IPS-20b (cell line): ENCODE measurements at regions not wholly inside any gene's neighbourhood (a gene's known extent, or its start where the extent isn't known, plus 50 kb on each side); places are given as distances from the start of the nearest gene placed in this dataset.

Source experiments
- H3K27ac ChIP-seq: one replicate; pipeline ENCODE4 v1.5.1; 2013; ENCODE audit warnings: low read length
- H3K27me3 ChIP-seq: 2 replicates; pipeline ENCODE4 v1.6.1; 2013; ENCODE audit warnings: mild to moderate bottlenecking, low read length, inconsistent platforms; ENCODE audit not compliant: insufficient read depth
- H3K36me3 ChIP-seq: 2 replicates; pipeline ENCODE4 v1.6.1; 2013; ENCODE audit warnings: low read depth, mild to moderate bottlenecking, inconsistent platforms, low read length, moderate library complexity; ENCODE audit not compliant: insufficient read depth
- H3K4me1 ChIP-seq: 2 replicates; pipeline ENCODE4 v1.6.1; 2013; ENCODE audit warnings: mild to moderate bottlenecking, control low read depth, inconsistent platforms, low read length, moderate library complexity; ENCODE audit not compliant: insufficient read depth
- H3K4me3 ChIP-seq: 2 replicates; pipeline ENCODE4 v1.5.1; 2013; ENCODE audit warnings: mild to moderate bottlenecking, low read length, inconsistent platforms
- H3K9ac ChIP-seq: 2 replicates; pipeline ENCODE4 v1.6.1; 2013; ENCODE audit warnings: low read depth, mild to moderate bottlenecking, inconsistent platforms, low read length, moderate library complexity
- H3K9me3 ChIP-seq: 2 replicates; pipeline ENCODE4 v1.6.1; 2013; ENCODE audit warnings: mild to moderate bottlenecking, low read depth, low read length, inconsistent platforms; ENCODE audit not compliant: insufficient read depth

- no peak overlapping the region for H3K9ac ChIP-seq
Measured at GRCh38 chr10:33749790-33750189, 415.3 kb upstream of the NRP1 start.

GRCh38 chr10:33749067-33749735 lies 414.7 kb upstream of the NRP1 start:
- no peaks in the 10 kb centered on the region for H3K36me3 ChIP-seq
- no peak overlapping the region for H3K4me3 ChIP-seq
- H3K9me3 ChIP-seq: no peaks in the 10 kb centered on the region
- no peaks in the 10 kb centered on the region for H3K27me3 ChIP-seq
- H3K27ac ChIP-seq: no peak overlapping the region
- H3K9ac ChIP-seq: no peak overlapping the region
- no peaks in the 10 kb centered on the region for H3K4me1 ChIP-seq

More at GRCh38 chr10:33749790-33750189, 415.3 kb upstream of the NRP1 start:
- H3K4me3 ChIP-seq: no peak overlapping the region
- no peaks in the 10 kb centered on the region for H3K36me3 ChIP-seq
- H3K4me1 ChIP-seq: no peaks in the 10 kb centered on the region
- no peaks in the 10 kb centered on the region for H3K9me3 ChIP-seq
- H3K27me3 ChIP-seq: no peaks in the 10 kb centered on the region
- H3K27ac ChIP-seq: no peak overlapping the region

GRCh38 chr10:33746836-33747268 lies 412.4 kb upstream of the NRP1 start:
- H3K27ac ChIP-seq: no peak overlapping the region
- H3K4me3 ChIP-seq: no peak overlapping the region
- no peaks in the 10 kb centered on the region for H3K36me3 ChIP-seq
- H3K4me1 ChIP-seq: no peaks in the 10 kb centered on the region
- no peaks in the 10 kb centered on the region for H3K9me3 ChIP-seq
- H3K27me3 ChIP-seq: no peaks in the 10 kb centered on the region
- no peak overlapping the region for H3K9ac ChIP-seq

- no peak overlapping the region for H3K27ac ChIP-seq
- H3K9me3 ChIP-seq: no peaks in the 10 kb centered on the region
- H3K4me3 ChIP-seq: no peak overlapping the region
- no peaks in the 10 kb centered on the region for H3K4me1 ChIP-seq
- no peak overlapping the region for H3K9ac ChIP-seq
- no peaks in the 10 kb centered on the region for H3K27me3 ChIP-seq
- no peaks in the 10 kb centered on the region for H3K36me3 ChIP-seq
Measured at GRCh38 chr10:33746186-33746585, 411.7 kb upstream of the NRP1 start.

- Histone ChIP-seq H3K36me3 (no peaks in the 10 kb centered on the region), H3K4me1 (no peaks in the 10 kb centered on the region), H3K9me3 (no peaks in the 10 kb centered on the region), H3K4me3 (no peak overlapping the region), H3K27me3 (no peaks in the 10 kb centered on the region), H3K9ac (no peak overlapping the region), H3K27ac (no peak overlapping the region)
Measured at GRCh38 chr10:33743429-33743857, 409.0 kb upstream of the NRP1 start.

GRCh38 chr10:33739031-33739430 lies 404.6 kb upstream of the NRP1 start:
- Histone ChIP-seq H3K9ac (no peak overlapping the region), H3K9me3 (no peaks in the 10 kb centered on the region), H3K27me3 (no peaks in the 10 kb centered on the region), H3K4me3 (no peak overlapping the region), H3K27ac (no peak overlapping the region), H3K36me3 (no peaks in the 10 kb centered on the region), H3K4me1 (no peaks in the 10 kb centered on the region)

- Histone ChIP-seq H3K27me3 (no peaks in the 10 kb centered on the region; the same call in 1 of the 2 replicates), H3K4me1 (no peaks in the 10 kb centered on the region), H3K9ac (no peak overlapping the region), H3K27ac (no peak overlapping the region), H3K9me3 (no peaks in the 10 kb centered on the region), H3K4me3 (no peak overlapping the region), H3K36me3 (no peaks in the 10 kb centered on the region)
Measured at GRCh38 chr10:33735464-33735923, 401.0 kb upstream of the NRP1 start.

- no peak overlapping the region for H3K4me3 ChIP-seq
- no peaks in the 10 kb centered on the region for H3K9me3 ChIP-seq
- H3K4me1 ChIP-seq: no peaks in the 10 kb centered on the region
- H3K27me3 ChIP-seq: no peaks in the 10 kb centered on the region; the same call in 1 of the 2 replicates
- no peaks in the 10 kb centered on the region for H3K36me3 ChIP-seq
- H3K27ac ChIP-seq: no peak overlapping the region
- H3K9ac ChIP-seq: no peak overlapping the region
Measured at GRCh38 chr10:33734393-33735155, 400.1 kb upstream of the NRP1 start.

- Histone ChIP-seq H3K36me3 (no peaks in the 10 kb centered on the region), H3K9me3 (no peaks in the 10 kb centered on the region), H3K27me3 (no peaks in the 10 kb centered on the region; the same call in 1 of the 2 replicates), H3K4me1 (no peaks in the 10 kb centered on the region), H3K4me3 (no peak overlapping the region), H3K27ac (no peak overlapping the region), H3K9ac (no peak overlapping the region)
Measured at GRCh38 chr10:33733058-33733457, 398.6 kb upstream of the NRP1 start.

- no peak overlapping the region for H3K4me3 ChIP-seq
- no peaks in the 10 kb centered on the region for H3K4me1 ChIP-seq
- no peak overlapping the region for H3K27ac ChIP-seq
- H3K36me3 ChIP-seq: no peaks in the 10 kb centered on the region
- no peaks in the 10 kb centered on the region; the same call in 1 of the 2 replicates for H3K27me3 ChIP-seq
- peaks cover 2% of the 10 kb centered on the region; the same call in 1 of the 2 replicates for H3K9me3 ChIP-seq
- no peak overlapping the region for H3K9ac ChIP-seq
Measured at GRCh38 chr10:33732161-33732680, 397.8 kb upstream of the NRP1 start.

GRCh38 chr10:33731322-33731721 lies 396.9 kb upstream of the NRP1 start:
- Histone ChIP-seq H3K27ac (no peak overlapping the region), H3K4me3 (no peak overlapping the region), H3K4me1 (no peaks in the 10 kb centered on the region), H3K36me3 (no peaks in the 10 kb centered on the region), H3K9ac (no peak overlapping the region), H3K27me3 (no peaks in the 10 kb centered on the region; the same call in 1 of the 2 replicates), H3K9me3 (peaks cover 2% of the 10 kb centered on the region; the same call in 1 of the 2 replicates)
